Testis (tissue), 2 donors: ENCODE measurements at regions not wholly inside any gene's neighbourhood (a gene's known extent, or its start where the extent isn't known, plus 50 kb on each side); places are given as distances from the start of the nearest gene placed in this dataset.

Experiments
- DNase-seq: peaks from one replicate; pipeline ENCODE4 v3.0.0-alpha.2; 2019
- H3K27ac ChIP-seq, 2 donors: fragments of 200-600 bp; sonication (generic); one replicate each; pipeline ENCODE4 v1.5.1; 2019
- H3K27me3 ChIP-seq: fragments of 200-600 bp; sonication (generic); one replicate; pipeline ENCODE4 v1.5.1; 2019
- H3K36me3 ChIP-seq: fragments of 200-600 bp; sonication (generic); one replicate; pipeline ENCODE4 v1.5.1; 2017; ENCODE audit warnings: low read depth; ENCODE audit errors: missing control alignments
- H3K4me1 ChIP-seq: fragments of 200-600 bp; sonication (generic); one replicate; pipeline ENCODE4 v1.5.1; 2019
- H3K4me3 ChIP-seq, 2 donors: fragments of 200-600 bp; sonication (generic); one replicate each; pipeline ENCODE4 v1.5.1; 2017 to 2019
- H3K9me3 ChIP-seq: fragments of 200-600 bp; sonication (generic); one replicate; pipeline ENCODE4 v1.5.1; 2017
- POLR2A ChIP-seq: fragments of 450-650 bp; IDR thresholded peaks from one replicate; pipeline ENCODE4 v1.6.1; 2017; ENCODE audit warnings: antibody characterized with exemption, mild to moderate bottlenecking, moderate library complexity
- WGBS, 2 donors: methylation state at CpG; one replicate each; pipeline ENCODE4 v1.1.5; 2018; 5-methylcytosine and 5-hydroxymethylcytosine counted together
- intact Hi-C: fragments of 100-400 bp; cut with DNase I; formaldehyde crosslinking; loops from one replicate; pipeline ENCODE4 v1.15.1; 2023; ENCODE audit warnings: low total_unique reads
- TF ChIP-seq, protein P1 (sequence below), 3 experiments: fragments of 450-650 bp in 2 of 3; fragments of 200-600 bp in 1 of 3; sonication (generic) in 1 of 3; IDR thresholded peaks; one replicate each; pipeline ENCODE4 v1.5.1; 2016 to 2019; ENCODE audit warnings: antibody characterized with exemption in 3 of 3, mild to moderate bottlenecking in 2 of 3, moderate library complexity in 1 of 3

GRCh38 chrX:15143825-15144121, 126.1 kb downstream of the ASB9 start:
- 33 to 63% methylated on average over 1 of the region's 1 CpG for WGBS, 2 donors
- Histone ChIP-seq H3K4me1 (no peaks in the 10 kb centered on the region), H3K36me3 (no peaks in the 10 kb centered on the region), H3K9me3 (no peaks in the 10 kb centered on the region), H3K27me3 (no peaks in the 10 kb centered on the region), H3K4me3 (no peak overlapping the region), H3K27ac (no peak overlapping the region)
- TF ChIP-seq, protein P1, sequence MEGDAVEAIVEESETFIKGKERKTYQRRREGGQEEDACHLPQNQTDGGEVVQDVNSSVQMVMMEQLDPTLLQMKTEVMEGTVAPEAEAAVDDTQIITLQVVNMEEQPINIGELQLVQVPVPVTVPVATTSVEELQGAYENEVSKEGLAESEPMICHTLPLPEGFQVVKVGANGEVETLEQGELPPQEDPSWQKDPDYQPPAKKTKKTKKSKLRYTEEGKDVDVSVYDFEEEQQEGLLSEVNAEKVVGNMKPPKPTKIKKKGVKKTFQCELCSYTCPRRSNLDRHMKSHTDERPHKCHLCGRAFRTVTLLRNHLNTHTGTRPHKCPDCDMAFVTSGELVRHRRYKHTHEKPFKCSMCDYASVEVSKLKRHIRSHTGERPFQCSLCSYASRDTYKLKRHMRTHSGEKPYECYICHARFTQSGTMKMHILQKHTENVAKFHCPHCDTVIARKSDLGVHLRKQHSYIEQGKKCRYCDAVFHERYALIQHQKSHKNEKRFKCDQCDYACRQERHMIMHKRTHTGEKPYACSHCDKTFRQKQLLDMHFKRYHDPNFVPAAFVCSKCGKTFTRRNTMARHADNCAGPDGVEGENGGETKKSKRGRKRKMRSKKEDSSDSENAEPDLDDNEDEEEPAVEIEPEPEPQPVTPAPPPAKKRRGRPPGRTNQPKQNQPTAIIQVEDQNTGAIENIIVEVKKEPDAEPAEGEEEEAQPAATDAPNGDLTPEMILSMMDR (IDR thresholded peaks at IDR 0.05) = no peak
- no peak for TF ChIP-seq POLR2A
- intact Hi-C loops = no loop called here
- no peak for DNase-seq

GRCh38 chrX:15143050-15143824, 126.6 kb downstream of the ASB9 start:
- H3K4me1 ChIP-seq = no peaks in the 10 kb centered on the region
- 31 to 36% methylated on average over 6 of the region's 6 CpGs for WGBS, 2 donors
- H3K36me3 ChIP-seq = no peaks in the 10 kb centered on the region
- no peak overlapping the region for H3K27ac ChIP-seq
- H3K4me3 ChIP-seq = no peak overlapping the region
- H3K27me3 ChIP-seq = no peaks in the 10 kb centered on the region
- no peaks in the 10 kb centered on the region for H3K9me3 ChIP-seq
- intact Hi-C loops = no loop called here
- peak; percentile 61 for DNase-seq
- TF ChIP-seq, protein P1 (IDR thresholded peaks at IDR 0.05) = peak; percentile 50 to 52 (median 52)
- no peak for TF ChIP-seq POLR2A

DNA sequence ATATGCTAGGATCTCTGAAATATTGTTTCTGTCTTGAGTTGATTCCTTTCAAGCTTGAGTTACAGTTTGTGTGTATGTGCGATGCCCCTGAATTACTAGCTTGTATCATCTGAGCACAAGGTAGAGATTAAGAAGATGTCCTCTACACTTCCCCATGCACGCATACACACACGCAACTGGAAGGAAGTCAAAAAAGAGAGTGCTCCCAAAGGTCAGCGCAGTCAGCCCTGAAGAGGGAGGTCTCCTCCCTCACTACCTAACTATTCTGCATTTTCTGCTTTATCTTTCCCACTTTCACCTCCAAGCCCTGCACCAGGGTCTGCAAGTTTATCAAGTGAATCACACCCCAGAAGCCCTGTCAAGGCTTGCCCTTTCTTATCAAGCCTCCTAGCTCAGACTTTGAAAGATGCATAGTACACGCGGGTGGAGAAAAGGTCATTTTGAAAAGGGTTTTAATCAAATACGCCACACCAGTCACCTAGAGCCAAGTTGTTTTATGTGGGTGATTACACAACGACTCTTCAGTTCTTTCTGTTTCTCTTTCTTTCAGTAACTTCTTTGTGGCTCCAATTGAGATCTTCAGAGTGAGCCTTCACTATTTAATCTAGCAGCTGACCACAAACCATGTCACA, 127.7 kb downstream of the ASB9 start:
- WGBS, 2 donors = 82 to 92% methylated on average over 7 to 8 of the region's 8 CpGs
- H3K9me3 ChIP-seq = no peaks in the 10 kb centered on the region
- H3K27ac ChIP-seq = no peak overlapping the region
- intact Hi-C loops = no loop called here
- H3K27me3 ChIP-seq = no peaks in the 10 kb centered on the region
- H3K36me3 ChIP-seq = no peaks in the 10 kb centered on the region
- H3K4me1 ChIP-seq = no peaks in the 10 kb centered on the region
- DNase-seq = no peak
- TF ChIP-seq, protein P1 (IDR thresholded peaks at IDR 0.05) = no peak
- no peak for TF ChIP-seq POLR2A
- H3K4me3 ChIP-seq = no peak overlapping the region

GRCh38 chrX:15136795-15137194, 133.1 kb downstream of the ASB9 start:
- no peak overlapping the region for H3K4me3 ChIP-seq
- no peak overlapping the region for H3K27ac ChIP-seq
- no peaks in the 10 kb centered on the region for H3K9me3 ChIP-seq
- H3K4me1 ChIP-seq = no peaks in the 10 kb centered on the region
- 63 to 75% methylated on average over 1 of the region's 1 CpG for WGBS, 2 donors
- no peak for DNase-seq
- H3K36me3 ChIP-seq = no peaks in the 10 kb centered on the region
- H3K27me3 ChIP-seq = no peaks in the 10 kb centered on the region
- no peak for TF ChIP-seq POLR2A
- TF ChIP-seq, protein P1 (IDR thresholded peaks at IDR 0.05) = no peak
- intact Hi-C loops = no loop called here

DNA sequence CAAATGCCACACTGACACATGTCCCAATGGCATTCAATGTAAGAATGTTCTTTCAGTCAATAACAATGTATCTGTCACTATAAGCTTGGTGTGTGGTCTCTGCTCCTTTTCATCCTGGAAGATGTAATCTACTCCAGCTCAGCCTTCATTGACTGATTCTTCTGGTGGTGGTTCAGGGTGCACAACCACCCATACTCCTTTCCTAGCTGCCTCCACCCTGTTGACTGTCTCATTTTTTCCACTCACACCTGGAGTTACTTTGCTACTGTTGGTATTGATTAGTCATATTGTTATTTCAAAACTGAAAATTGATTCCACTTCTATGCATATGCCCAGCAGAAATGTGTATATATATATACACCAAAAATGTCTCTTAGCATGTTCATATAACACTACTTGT, 140.5 kb downstream of the ASB9 start:
- intact Hi-C loops = no loop called here
- H3K36me3 ChIP-seq = no peaks in the 10 kb centered on the region
- H3K9me3 ChIP-seq = no peaks in the 10 kb centered on the region
- H3K4me3 ChIP-seq = no peak overlapping the region
- DNase-seq = no peak
- no peaks in the 10 kb centered on the region for H3K27me3 ChIP-seq
- TF ChIP-seq POLR2A = no peak
- TF ChIP-seq, protein P1 (IDR thresholded peaks at IDR 0.05) = no peak
- no peak overlapping the region for H3K27ac ChIP-seq
- no peaks in the 10 kb centered on the region for H3K4me1 ChIP-seq
